HUDEP-2 (cell line): ENCODE measurements at regions not wholly inside any gene's neighbourhood (a gene's known extent, or its start where the extent isn't known, plus 50 kb on each side); places are given as distances from the start of the nearest gene placed in this dataset.
"Not testable (repeated sequence)": the region's sequence is repeated elsewhere in the genome, so short reads cannot be mapped to it uniquely, and the experiment has no call there.

Experiments
- DNase-seq, 76 experiments: peaks; one replicate each; lab custom pipeline; 2025; ENCODE audit not compliant: unreplicated experiment in 76 of 76; lab: John Stamatoyannopoulos, UW

- DNase-seq: no peak
These were observed 1310.8 kb upstream of the SLC39A10 start for GRCh38 chr2:194346193-194346592.

- DNase-seq: no peak
These were observed 1311.7 kb upstream of the SLC39A10 start for GRCh38 chr2:194345347-194345746.

DNA sequence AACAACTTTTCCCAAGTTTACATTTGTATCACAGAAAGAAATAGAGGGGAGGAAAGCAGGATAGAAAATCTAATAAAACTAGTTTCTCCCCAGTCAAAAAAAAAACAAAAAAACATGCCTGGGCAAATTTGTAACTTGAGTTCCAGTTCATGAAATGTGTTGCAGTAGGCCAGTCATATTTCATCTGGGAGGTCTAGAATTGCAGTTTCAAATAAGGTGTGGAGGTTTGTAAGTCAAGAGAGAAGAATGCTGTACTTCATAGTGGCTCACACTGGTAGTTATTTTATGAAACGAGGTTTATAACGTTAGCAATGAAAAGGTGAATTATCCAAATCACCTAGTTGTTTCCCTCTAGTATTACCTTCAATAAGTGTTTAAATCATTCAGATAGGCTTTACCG lies 1313.9 kb upstream of the SLC39A10 start:
- no peak for DNase-seq

GRCh38 chr2:194332799-194333490 lies 1324.1 kb upstream of the SLC39A10 start:
- no peak for DNase-seq

- DNase-seq: no peak
These were observed 1328.6 kb upstream of the SLC39A10 start for GRCh38 chr2:194328456-194328855.

- no peak for DNase-seq
These were observed 1329.7 kb upstream of the SLC39A10 start for GRCh38 chr2:194327196-194327888.

GRCh38 chr2:194323740-194324139 lies 1333.3 kb upstream of the SLC39A10 start:
- no peak for DNase-seq

- no peak for DNase-seq
These were observed 1336.5 kb upstream of the SLC39A10 start for GRCh38 chr2:194320520-194320919.

GRCh38 chr2:194319222-194319992 lies 1337.6 kb upstream of the SLC39A10 start:
- peak in 3 of 76 experiments; percentile 2 to 6 (median 5) for DNase-seq

DNA sequence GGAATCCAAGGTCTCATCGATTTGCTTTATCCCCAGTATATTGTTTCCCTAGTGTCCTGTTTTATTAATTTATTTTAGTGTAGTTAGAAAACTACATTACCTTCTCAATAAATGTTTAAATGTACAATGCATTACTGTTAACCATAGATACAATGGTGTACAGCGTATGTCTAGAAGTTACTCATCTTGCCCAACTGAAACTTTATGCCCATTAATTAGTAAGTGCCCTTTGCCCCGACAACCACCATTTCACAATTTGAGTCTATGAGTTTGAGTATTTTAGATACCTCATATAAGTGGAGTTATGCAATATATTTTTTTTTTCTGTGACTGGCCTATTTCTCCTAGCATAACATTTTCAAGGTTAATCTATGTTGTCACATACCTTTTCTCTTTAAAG lies 1343.0 kb upstream of the SLC39A10 start:
- DNase-seq: no peak

DNA sequence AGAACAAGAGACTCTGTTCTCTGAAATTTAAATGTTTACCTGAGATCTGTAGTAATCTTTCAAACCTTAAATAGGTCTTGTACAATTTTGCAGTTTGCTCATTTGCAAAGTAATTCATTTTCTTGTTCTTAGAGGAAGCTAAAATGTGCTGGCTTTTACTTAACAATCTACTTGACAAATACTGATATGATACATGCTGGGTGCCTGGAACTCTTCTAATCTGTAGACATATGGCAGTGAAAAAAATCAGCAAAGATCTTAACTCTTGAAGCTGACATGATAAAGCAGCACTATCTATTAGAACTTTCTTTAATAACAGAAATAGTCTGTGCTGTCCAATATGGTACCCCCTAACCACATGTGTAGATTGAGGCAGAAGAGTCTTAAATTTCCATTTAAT lies 1352.8 kb upstream of the SLC39A10 start:
- DNase-seq: no peak

GRCh38 chr2:194301946-194302345 lies 1355.1 kb upstream of the SLC39A10 start:
- no peak for DNase-seq

GRCh38 chr2:194294156-194294555 lies 1362.9 kb upstream of the SLC39A10 start:
- no peak for DNase-seq

- no peak for DNase-seq
These were observed 1365.9 kb upstream of the SLC39A10 start for GRCh38 chr2:194291104-194291503.

DNA sequence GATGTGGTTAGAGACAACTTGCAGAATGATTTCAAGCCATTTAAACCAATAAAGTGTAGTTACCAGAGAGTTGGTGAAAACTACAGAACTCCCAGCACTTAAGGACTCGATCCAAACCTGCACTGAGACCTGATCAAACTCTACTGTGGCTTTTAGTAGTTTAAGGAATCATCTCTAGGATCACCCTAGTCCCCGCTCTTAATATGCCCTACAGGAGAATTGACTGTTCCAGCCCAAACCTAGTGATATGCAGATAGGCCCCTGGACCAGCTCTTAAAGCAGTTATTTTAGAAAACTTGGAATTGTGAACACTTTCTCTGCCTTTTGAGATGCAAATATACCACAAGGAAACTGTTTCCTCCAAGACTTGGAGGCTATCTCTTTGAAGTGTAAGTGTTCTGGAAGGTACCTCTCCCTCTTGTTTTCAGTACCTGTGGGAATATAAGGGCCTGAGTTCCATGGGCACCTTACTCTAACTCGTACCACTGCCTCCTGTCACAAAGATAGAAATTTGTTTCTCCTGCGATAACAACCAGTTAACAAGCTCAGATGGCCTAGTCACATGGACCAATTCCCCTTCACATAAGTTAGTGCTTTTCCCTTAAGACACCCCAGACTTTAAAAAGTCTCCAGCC lies 1367.2 kb upstream of the SLC39A10 start:
- DNase-seq: no peak

DNA sequence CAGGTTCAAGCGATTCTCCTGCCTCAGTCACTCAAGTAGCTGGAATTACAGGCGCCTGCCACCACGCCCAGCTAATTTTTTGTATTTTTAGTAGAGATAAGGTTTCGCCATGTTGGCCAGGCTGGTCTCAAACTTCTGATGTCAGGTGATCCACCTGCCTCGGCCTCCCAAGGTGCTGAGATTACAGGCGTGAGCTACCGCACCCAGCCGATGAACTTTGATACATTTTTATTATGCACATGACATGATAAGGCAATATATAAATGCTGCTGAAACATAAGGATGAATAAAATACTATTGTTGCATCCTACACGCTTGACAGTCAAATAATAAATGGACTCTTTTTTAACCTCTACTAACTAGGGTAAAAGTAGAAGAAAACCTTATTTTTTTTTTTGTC lies 1380.4 kb upstream of the SLC39A10 start:
- DNase-seq: not testable (repeated sequence)

DNA sequence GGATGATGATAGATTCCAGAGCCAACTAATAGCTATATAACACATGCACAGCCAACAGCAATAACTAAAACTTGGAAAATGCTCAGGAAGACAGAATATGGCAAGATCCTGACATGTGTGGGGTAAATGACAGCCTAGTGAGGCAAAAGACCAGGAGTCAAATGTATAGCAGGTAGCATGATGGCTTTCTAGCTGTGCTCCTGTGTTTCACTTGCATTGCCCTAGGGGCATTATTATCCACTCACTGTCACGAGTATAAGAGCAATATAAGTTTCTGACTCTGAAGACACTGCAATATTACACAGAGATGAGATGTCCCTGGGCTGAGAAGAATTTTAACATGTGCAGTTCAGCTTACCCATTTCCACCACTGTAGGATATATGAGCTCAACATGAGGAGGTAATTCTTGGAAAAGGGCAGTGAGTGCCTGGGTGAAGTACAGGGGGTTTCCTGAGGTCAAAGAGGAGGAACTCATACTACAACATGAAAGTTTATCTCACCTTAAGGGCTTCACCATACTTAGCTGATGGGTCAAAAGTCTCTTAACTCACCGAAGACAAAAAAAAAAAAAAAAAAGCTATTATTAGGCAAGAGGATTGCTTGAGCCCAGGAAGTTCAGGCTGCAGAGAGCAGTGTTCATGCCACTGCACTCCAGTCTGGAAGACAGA lies 1385.6 kb upstream of the SLC39A10 start:
- no peak for DNase-seq

- no peak for DNase-seq
These were observed 1386.4 kb upstream of the SLC39A10 start for GRCh38 chr2:194270648-194271047.

GRCh38 chr2:194264586-194264985 lies 1392.4 kb upstream of the SLC39A10 start:
- no peak for DNase-seq

DNA sequence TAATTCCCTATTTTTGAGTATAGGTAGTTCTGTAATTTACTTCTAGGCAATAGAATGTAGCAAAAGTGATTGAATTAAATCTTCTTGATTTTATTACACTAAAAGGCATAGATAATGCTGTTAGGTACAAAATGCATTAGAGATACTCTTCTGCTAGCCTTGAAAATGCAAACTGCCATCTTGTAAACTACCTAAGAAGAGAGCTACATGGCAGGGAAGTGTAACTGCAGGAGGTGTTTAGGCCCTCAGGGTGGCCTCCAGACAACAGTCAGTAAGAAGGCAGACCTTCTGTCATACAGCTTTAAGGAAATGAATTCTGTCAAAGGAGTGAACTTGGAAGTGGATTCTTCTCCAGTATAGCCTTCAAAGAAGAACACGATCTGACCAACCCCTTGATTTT lies 1396.8 kb upstream of the SLC39A10 start:
- DNase-seq: no peak

GRCh38 chr2:194257095-194257494 lies 1399.9 kb upstream of the SLC39A10 start:
- DNase-seq: no peak
